H1 (cell line): ENCODE measurements at regions not wholly inside any gene's neighbourhood (a gene's known extent, or its start where the extent isn't known, plus 50 kb on each side); places are given as distances from the start of the nearest gene placed in this dataset.

ENCODE experiments used
- CTBP2 ChIP-seq: IDR thresholded peaks from 2 replicates; pipeline ENCODE4 v1.7.0; 2011; ENCODE audit warnings: borderline replicate concordance, mild to moderate bottlenecking, moderate library complexity, mixed read lengths, low read length; ENCODE audit not compliant: insufficient read depth, insufficient read length
- KDM1A ChIP-seq: fragments of 200-600, 300-600 bp; sonication (generic); IDR thresholded peaks from 2 replicates; pipeline ENCODE4 v1.7.1; 2016; ENCODE audit warnings: mild to moderate bottlenecking, low read length, borderline replicate concordance
- TF ChIP-seq, protein P1 (sequence below): fragments of 300-600 bp; sonication (generic); IDR thresholded peaks from 2 replicates; pipeline ENCODE4 v1.7.1; 2012; ENCODE audit warnings: low read length, moderate library complexity, mild to moderate bottlenecking, inconsistent platforms; ENCODE audit not compliant: insufficient replicate concordance
- TF ChIP-seq, protein P2 (sequence below): IDR thresholded peaks from 2 replicates; pipeline ENCODE4 v1.6.1; 2012; ENCODE audit warnings: inconsistent platforms

DNA sequence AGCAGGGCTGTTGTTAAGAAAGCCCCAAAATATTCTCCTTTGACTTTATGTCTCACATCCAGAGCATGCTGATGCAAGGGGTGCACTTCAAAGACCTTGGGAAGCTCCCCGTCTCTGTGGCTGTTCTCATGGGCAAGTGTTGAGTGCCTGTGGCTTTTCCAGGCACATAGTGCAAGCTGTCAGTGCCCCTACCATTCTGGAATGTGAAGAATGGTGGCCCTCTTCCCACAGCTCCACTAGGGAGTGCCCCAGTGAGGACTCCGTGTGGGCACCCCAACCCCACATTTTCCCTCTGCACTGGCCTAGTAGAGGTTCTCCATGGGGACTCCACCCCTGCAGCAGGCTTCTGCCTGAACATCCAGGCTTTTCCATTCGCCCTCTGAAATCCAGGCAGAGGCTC lies 673.7 kb downstream of the HTR1B start (continued):
- TF ChIP-seq, protein P1, sequence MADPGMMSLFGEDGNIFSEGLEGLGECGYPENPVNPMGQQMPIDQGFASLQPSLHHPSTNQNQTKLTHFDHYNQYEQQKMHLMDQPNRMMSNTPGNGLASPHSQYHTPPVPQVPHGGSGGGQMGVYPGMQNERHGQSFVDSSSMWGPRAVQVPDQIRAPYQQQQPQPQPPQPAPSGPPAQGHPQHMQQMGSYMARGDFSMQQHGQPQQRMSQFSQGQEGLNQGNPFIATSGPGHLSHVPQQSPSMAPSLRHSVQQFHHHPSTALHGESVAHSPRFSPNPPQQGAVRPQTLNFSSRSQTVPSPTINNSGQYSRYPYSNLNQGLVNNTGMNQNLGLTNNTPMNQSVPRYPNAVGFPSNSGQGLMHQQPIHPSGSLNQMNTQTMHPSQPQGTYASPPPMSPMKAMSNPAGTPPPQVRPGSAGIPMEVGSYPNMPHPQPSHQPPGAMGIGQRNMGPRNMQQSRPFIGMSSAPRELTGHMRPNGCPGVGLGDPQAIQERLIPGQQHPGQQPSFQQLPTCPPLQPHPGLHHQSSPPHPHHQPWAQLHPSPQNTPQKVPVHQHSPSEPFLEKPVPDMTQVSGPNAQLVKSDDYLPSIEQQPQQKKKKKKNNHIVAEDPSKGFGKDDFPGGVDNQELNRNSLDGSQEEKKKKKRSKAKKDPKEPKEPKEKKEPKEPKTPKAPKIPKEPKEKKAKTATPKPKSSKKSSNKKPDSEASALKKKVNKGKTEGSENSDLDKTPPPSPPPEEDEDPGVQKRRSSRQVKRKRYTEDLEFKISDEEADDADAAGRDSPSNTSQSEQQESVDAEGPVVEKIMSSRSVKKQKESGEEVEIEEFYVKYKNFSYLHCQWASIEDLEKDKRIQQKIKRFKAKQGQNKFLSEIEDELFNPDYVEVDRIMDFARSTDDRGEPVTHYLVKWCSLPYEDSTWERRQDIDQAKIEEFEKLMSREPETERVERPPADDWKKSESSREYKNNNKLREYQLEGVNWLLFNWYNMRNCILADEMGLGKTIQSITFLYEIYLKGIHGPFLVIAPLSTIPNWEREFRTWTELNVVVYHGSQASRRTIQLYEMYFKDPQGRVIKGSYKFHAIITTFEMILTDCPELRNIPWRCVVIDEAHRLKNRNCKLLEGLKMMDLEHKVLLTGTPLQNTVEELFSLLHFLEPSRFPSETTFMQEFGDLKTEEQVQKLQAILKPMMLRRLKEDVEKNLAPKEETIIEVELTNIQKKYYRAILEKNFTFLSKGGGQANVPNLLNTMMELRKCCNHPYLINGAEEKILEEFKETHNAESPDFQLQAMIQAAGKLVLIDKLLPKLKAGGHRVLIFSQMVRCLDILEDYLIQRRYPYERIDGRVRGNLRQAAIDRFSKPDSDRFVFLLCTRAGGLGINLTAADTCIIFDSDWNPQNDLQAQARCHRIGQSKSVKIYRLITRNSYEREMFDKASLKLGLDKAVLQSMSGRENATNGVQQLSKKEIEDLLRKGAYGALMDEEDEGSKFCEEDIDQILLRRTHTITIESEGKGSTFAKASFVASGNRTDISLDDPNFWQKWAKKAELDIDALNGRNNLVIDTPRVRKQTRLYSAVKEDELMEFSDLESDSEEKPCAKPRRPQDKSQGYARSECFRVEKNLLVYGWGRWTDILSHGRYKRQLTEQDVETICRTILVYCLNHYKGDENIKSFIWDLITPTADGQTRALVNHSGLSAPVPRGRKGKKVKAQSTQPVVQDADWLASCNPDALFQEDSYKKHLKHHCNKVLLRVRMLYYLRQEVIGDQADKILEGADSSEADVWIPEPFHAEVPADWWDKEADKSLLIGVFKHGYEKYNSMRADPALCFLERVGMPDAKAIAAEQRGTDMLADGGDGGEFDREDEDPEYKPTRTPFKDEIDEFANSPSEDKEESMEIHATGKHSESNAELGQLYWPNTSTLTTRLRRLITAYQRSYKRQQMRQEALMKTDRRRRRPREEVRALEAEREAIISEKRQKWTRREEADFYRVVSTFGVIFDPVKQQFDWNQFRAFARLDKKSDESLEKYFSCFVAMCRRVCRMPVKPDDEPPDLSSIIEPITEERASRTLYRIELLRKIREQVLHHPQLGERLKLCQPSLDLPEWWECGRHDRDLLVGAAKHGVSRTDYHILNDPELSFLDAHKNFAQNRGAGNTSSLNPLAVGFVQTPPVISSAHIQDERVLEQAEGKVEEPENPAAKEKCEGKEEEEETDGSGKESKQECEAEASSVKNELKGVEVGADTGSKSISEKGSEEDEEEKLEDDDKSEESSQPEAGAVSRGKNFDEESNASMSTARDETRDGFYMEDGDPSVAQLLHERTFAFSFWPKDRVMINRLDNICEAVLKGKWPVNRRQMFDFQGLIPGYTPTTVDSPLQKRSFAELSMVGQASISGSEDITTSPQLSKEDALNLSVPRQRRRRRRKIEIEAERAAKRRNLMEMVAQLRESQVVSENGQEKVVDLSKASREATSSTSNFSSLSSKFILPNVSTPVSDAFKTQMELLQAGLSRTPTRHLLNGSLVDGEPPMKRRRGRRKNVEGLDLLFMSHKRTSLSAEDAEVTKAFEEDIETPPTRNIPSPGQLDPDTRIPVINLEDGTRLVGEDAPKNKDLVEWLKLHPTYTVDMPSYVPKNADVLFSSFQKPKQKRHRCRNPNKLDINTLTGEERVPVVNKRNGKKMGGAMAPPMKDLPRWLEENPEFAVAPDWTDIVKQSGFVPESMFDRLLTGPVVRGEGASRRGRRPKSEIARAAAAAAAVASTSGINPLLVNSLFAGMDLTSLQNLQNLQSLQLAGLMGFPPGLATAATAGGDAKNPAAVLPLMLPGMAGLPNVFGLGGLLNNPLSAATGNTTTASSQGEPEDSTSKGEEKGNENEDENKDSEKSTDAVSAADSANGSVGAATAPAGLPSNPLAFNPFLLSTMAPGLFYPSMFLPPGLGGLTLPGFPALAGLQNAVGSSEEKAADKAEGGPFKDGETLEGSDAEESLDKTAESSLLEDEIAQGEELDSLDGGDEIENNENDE: no peak
- TF ChIP-seq CTBP2 (no peak), KDM1A (no peak)
- TF ChIP-seq, protein P2, sequence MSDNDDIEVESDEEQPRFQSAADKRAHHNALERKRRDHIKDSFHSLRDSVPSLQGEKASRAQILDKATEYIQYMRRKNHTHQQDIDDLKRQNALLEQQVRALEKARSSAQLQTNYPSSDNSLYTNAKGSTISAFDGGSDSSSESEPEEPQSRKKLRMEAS: no peak
